ENCODE measurements at regions not wholly inside any gene's neighbourhood (a gene's known extent, or its start where the extent isn't known, plus 50 kb on each side); places are given as distances from the start of the nearest gene placed in this dataset.
A peak's percentile ranks its signal among the peaks of the same experiment; 100 is the strongest.

GRCh38 chr13:47680748-47681147 lies 320.3 kb downstream of the SUCLA2 start:
- no peak for DNase-seq
- H3K27ac ChIP-seq (replicated peaks) = no peak overlapping the region
- H3K36me3 ChIP-seq = no peaks in the 10 kb centered on the region
- H3K27me3 ChIP-seq (ENCODE audit: low read depth) = no peaks in the 10 kb centered on the region
- H3K9me3 ChIP-seq (replicated peaks) = peaks cover 6% of the 10 kb centered on the region
- intact Hi-C loops (cut with micrococcal nuclease) = no loop called here
- no peak overlapping the region for H3K4me3 ChIP-seq
- H3K4me1 ChIP-seq = no peaks in the 10 kb centered on the region
- TF ChIP-seq CTCF (IDR thresholded peaks at IDR 0.05; ENCODE audit: borderline replicate concordance) = no peak

GRCh38 chr13:47679401-47679800 lies 321.7 kb downstream of the SUCLA2 start:
- H3K9me3 ChIP-seq (replicated peaks) = peaks cover 2% of the 10 kb centered on the region
- DNase-seq = no peak
- no peak overlapping the region for H3K4me3 ChIP-seq
- H3K36me3 ChIP-seq = no peaks in the 10 kb centered on the region
- no peaks in the 10 kb centered on the region for H3K27me3 ChIP-seq (ENCODE audit: low read depth)
- intact Hi-C loops (cut with micrococcal nuclease) = no loop called here
- no peak for TF ChIP-seq CTCF (IDR thresholded peaks at IDR 0.05; ENCODE audit: borderline replicate concordance)
- H3K27ac ChIP-seq (replicated peaks) = no peak overlapping the region
- H3K4me1 ChIP-seq = no peaks in the 10 kb centered on the region

GRCh38 chr13:47678201-47678968 lies 322.7 kb downstream of the SUCLA2 start:
- H3K27me3 ChIP-seq (ENCODE audit: low read depth) = no peaks in the 10 kb centered on the region
- TF ChIP-seq CTCF (IDR thresholded peaks at IDR 0.05; ENCODE audit: borderline replicate concordance) = no peak
- H3K9me3 ChIP-seq (replicated peaks) = no peaks in the 10 kb centered on the region
- no peaks in the 10 kb centered on the region for H3K36me3 ChIP-seq
- no peak overlapping the region for H3K27ac ChIP-seq (replicated peaks)
- intact Hi-C loops (cut with micrococcal nuclease) = no loop called here
- DNase-seq = no peak
- peaks cover 3% of the 10 kb centered on the region for H3K4me1 ChIP-seq
- H3K4me3 ChIP-seq = no peak overlapping the region

GRCh38 chr13:47675871-47676270 lies 325.2 kb downstream of the SUCLA2 start:
- Histone ChIP-seq H3K4me1 (peaks cover 17% of the 10 kb centered on the region), H3K9me3 (replicated peaks) (no peaks in the 10 kb centered on the region), H3K36me3 (no peaks in the 10 kb centered on the region), H3K27me3 (ENCODE audit: low read depth) (no peaks in the 10 kb centered on the region), H3K27ac (replicated peaks) (no peak overlapping the region), H3K4me3 (no peak overlapping the region)
- intact Hi-C loops (cut with micrococcal nuclease) = no loop called here
- no peak for DNase-seq
- TF ChIP-seq CTCF (IDR thresholded peaks at IDR 0.05; ENCODE audit: borderline replicate concordance) = no peak

- no peaks in the 10 kb centered on the region for H3K27me3 ChIP-seq (ENCODE audit: low read depth)
- intact Hi-C loops (cut with micrococcal nuclease) = no loop called here
Observed at GRCh38 chr13:47673009-47673850, 327.8 kb downstream of the SUCLA2 start.

More at GRCh38 chr13:47673009-47673850, 327.8 kb downstream of the SUCLA2 start:
- no peaks in the 10 kb centered on the region for H3K9me3 ChIP-seq (replicated peaks)
- TF ChIP-seq CTCF (IDR thresholded peaks at IDR 0.05; ENCODE audit: borderline replicate concordance) = no peak
- no peak overlapping the region for H3K4me3 ChIP-seq
- no peaks in the 10 kb centered on the region for H3K36me3 ChIP-seq
- H3K4me1 ChIP-seq = peaks cover 17% of the 10 kb centered on the region
- no peak for DNase-seq
- peak overlapping the region; percentile 45 for H3K27ac ChIP-seq (replicated peaks)

Measured in left ventricle myocardium inferior (tissue), 1 donor.